HG03066 (cell line): ENCODE measurements at regions not wholly inside any gene's neighbourhood (a gene's known extent, or its start where the extent isn't known, plus 50 kb on each side); places are given as distances from the start of the nearest gene placed in this dataset.

Experiments
- ATAC-seq: cut with Tn5 transposase; IDR thresholded peaks from one replicate; pipeline ENCODE4 v1.9.1; 2021; ENCODE audit warnings: low read depth; ENCODE audit not compliant: unreplicated experiment

DNA sequence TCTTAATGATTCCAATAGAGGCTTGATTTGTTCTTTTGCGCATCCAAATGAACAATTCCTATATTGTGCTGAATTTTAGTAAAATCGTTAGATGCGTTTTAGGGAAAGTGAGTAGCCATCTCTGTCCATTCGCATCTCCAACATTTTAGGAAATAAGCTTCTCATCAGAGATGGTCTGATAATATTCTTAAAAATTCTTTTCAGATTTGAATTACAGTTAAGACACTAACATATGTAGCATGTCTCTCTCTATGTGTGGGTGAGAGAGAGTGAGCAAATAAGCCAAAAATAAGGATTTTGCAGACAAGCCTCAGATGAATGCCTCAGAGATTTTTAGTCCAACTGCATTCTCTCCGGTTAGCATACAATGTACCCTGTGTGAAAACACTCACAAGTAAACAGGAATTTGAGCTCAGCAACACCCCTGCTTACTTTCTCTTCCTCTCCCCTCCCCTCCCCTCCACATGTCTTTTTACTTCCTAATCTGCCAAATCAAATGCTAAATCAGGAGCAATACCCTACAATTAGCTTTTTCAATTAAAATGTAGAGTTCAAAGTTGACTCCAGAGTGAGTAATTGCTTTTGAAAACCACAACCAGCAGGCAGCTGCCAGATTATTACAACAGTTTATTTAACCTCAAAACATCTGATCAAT, 354.4 kb downstream of the CRPPA start:
- no peak for ATAC-seq

DNA sequence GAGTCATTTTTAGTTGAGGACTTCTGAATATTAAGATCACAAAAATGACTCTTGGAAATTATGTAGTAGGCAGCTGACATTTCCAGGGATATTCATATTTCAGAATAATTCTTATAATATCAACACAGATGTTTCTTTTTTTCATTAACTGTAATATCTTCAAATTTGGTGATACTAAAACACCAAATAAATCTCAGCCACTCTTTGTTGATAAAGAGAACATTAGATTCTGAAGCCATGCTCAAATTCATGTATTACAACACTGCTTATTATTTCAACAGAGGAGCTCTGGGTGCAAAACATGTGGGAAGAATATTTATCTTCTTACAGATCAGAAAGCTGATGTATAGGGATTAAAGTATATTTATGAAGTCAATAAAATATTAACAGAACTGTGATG, 355.4 kb downstream of the CRPPA start:
- no peak for ATAC-seq

DNA sequence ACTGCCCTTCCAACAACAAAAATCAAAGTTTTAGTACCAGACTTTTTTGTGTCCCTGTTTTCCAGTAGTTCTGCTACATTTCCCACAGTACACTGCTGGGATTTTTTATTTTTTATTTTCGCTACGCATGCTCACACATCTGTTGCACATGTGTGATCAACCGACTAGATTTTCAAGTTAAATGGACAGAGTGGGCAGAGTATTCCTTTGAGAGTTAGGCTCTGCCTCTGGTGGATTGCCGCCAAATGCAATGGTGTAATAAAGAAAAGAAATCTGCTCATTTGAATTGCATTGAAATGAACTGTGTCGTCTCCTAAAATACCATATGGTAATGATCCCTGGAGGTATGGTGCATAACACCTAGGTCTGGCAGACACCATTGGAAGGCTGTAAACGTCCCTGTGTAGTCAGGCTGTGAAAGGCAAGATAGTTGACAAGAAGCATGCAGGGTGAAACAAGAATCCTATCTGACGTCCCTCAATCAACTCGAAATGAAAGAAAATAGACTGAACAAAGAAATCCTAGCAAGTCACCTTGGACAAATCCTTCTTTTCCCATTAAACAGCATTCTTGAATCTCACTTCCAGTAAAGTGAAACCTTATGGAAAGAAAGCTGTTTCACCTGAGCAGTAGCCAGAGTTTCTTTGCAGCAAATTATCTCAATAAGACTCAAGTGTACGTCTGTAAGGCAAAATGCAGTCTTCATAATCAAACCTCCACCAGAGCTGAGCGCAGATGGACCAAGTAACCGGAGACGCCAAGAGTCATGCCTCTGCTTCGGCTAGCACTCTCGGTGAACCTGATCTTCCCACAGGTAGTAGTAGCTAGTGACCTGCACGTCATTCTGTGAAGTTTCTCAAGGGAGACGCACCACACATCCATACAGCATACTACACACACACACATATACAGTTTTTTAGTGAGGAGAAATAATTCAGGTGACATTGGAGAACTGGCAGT, 357.3 kb downstream of the CRPPA start:
- ATAC-seq: no peak

DNA sequence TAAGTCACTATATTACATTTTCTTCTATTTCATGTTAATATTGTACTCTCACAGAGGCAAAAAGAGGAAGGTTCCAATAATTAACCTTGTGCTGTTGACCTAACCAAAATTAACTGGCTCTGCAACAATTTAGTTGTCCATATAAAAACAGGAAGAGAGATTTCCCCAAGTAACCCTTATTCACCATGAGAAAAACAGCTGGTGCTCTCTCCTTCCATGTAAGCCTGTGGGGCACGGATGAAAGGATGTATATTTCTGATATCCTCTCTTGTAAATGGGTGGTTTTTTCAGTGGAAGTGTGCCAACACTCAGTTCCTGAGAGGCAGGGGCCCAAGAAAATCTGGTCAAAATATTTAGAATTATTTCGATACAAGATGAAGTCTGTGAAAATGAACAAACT, 358.1 kb downstream of the CRPPA start:
- no peak for ATAC-seq

DNA sequence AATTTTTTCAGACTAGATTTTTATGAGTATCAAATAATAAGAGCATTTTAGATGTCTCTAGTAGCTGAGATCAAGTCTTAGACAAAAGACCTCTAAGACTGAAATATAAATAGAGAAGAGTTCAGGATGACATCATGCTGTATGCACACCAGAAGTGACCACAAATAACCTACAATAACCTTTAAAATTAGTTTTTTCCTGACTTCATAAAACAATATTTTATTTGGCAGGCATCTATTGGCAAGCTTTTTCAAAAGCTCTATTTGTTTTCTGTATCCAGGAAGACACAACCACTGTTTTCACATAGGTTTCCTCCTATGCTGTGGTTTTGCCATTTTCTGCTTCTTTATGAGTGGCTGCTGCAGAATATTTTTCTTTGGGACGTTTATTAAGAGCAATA, 359.1 kb downstream of the CRPPA start:
- ATAC-seq: no peak

DNA sequence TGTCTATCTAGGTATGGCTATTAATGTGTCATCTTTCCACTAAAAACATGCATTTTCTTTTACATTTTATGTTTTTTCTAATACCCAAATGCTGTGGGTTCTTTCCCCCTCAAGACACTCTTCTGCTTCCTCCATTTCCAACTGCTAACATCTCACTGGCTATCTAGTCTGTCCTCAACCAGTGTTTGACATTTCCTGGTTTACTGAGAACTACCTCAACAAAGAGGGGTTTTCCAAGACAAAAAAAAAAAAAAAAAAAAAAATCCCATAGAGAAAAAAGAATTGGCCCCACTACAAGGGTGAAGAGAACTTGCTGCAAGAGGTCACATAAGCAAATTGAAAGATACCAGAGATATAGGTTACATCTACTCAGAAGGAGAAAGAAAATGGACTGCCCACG, 359.7 kb downstream of the CRPPA start:
- ATAC-seq: no peak

DNA sequence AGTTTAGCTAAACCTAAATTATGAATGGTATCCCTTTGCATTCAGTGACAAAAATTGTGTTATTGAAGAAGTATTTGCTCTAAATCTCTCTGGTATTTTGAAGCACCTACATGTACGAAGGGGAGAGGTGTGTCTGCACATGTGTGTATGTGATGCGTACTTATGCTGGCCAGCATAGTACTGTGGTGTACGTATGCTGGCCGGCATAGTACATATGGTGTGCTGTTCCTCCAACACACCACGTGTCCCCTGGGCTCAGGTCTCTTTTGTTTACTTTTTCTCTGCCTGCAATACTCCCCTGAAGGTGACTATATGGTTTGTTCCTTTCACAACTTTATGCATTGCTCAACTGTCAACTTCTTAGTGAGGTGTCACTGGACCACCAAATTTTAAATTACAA, 360.3 kb downstream of the CRPPA start:
- no peak for ATAC-seq

DNA sequence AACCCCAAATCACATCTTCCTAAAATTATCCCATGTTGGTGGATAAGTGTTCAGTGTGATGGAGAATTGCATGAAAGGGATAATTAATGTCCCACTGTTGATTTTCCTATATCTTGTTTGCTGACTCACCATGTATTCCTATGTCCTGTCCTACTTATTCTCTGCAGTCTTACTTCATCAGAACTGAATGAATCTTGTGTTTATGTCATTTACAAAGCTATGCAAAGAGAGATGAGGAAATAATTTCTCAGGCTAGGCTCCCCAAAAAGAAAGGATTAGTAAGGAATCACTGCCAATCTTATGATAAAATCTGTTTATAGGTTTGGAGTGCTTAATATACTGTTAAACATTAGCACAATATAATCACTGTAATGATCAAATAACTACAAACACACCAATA, 360.8 kb downstream of the CRPPA start:
- no peak for ATAC-seq

DNA sequence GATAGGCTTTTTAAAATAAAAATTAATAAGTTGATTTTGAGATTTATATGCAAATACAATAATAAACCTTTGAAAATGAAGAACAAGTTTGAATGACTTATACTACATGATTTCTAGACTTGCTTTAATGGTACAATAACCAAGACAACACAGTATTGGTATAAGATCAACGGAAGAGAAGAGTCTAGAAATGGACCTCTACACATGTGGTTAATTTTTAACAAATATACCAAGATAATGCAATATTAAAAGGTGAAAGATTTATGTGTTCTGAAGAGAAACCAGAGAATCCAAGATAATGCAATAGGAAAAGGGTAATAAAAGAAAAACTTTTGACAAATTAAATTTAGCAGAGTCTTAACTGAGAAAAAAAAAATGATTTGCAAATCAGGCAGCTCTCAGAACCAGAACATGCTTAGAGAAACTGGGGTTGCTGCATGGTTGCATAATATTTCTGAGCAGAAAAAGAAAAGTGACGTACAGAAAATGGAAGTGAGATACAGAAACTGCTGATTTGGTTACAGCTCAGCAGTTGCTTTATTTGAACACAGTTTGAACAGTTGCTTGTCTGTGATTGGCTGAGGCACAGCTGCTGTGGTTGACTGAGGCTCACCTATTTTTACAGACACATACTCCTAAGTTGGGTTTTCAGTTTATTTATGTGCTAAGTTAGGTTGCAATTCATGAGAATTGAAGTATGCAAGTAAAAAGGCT, 365.9 kb downstream of the CRPPA start:
- ATAC-seq: no peak

DNA sequence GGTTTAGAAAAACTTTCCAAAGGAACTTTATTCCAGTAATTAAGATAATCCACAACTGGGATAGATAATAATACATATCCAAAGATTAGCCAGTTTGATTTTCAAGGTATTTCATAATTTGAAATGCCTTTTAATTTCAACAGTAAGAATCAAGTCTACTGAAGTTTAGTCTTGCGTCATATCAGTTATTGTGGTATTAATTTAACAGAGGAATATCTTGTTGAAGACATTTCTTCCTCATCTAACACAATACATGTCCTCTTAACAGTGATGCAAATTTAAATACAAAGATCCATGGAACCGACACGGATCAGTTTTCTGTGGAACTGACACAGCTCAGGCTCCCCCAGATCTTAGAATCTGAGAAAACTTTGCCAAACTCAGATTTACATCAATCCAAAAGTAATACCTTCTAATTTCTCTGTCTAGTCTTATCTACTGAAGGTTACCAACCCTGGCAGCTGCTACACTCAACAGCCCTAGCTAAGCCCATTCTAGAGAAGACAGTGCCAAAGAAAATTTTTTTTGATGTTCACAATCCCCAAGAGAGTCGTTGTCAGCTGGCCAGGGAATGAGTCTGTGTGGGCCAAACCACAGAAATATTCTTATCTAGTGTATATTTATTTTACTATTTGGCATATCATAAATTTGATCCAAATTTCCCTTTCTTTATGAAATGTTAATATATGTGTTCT, 365.2 kb upstream of the MEOX2 start:
- no peak for ATAC-seq

DNA sequence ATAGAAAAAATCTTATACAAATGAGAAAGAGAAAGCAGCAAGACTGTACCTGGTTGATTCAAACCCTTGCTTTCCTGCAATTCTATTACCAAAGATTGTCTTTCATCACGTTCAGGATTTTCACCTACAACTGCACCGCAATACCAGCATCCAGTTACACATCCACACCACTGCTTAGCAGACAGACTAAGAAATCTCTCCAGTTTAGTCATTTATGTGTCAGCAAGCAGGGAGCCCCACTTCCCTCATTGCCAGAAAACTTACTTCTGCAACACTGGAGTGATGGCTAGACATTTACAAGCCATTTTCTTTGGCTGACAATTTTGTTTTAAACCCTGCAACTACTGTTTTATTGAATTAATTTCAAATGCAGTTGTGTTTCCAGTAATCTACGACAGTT, 359.6 kb upstream of the MEOX2 start:
- ATAC-seq: no peak

DNA sequence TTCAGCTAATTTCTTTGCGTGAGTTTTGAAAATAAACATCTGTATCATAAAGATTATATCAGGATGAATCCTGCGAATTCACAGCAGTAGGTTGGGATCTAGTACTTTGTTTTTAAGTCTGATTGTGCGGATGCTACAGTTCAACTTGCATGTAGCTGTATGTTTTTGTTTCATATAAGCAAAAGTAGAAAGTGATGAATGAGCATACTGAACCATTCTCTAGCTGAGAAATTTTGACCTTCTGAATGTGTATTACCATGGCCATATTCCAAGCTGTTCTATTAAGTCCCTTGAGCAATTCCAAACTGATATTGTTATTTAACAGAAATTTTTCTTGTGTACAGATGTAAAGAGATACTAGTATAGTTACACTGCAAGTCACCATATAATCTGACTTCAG, 358.8 kb upstream of the MEOX2 start:
- no peak for ATAC-seq

DNA sequence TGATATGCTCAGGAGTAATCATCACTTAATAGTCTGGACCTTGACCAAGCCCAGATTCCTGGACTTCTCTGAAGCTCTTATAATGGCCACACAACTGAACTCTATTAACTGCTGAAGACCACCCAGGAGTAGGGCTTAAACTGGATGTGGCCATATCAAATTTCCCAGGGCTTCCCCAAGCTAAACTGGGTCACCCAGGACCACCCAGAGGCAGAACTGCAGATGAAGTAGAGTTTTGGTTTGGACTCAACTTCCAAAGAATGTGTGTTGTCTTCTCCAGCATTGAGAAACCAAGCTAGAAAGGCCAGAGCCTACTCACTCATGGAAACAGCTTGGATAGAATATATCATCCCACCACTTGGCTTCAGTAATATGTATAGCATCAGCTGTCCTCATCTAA, 358.2 kb upstream of the MEOX2 start:
- ATAC-seq: no peak

DNA sequence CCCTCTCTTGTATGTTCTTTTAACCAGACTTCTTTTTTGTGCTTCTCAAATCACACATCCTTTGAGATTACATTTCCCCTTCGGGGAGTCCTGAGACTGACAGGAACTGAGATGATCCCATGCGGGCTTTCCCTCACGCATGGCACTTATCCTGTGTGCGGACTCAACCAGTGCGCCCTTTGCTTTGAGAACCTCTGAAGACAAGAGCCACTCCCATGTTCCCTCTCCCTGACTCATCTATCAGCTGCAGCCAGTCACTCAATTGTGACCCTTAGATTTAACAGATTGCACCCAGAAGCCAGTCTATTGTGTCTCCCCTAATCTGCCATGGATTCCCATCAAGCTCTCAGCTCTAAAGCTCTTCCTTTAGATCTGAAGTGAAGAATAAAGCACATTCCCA, 353.9 kb upstream of the MEOX2 start:
- no peak for ATAC-seq

DNA sequence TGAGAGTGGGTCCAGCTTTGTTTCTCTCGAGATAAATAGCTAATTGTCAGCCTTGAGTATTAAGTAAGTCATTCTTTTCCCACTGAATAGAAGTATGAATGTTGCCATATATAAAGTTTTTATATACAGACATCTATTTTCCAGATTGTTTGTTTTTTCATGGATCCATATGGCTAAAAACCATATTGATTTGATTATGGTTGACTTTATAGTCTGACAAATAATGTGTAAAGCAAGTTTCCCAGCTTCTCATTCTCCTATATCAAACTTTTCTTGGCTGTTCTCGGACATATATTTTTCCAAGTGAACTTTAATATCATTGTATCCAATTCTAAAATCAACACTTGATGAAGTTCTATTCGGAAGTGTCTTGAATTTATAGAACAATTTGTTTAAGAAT, 352.4 kb upstream of the MEOX2 start:
- no peak for ATAC-seq

DNA sequence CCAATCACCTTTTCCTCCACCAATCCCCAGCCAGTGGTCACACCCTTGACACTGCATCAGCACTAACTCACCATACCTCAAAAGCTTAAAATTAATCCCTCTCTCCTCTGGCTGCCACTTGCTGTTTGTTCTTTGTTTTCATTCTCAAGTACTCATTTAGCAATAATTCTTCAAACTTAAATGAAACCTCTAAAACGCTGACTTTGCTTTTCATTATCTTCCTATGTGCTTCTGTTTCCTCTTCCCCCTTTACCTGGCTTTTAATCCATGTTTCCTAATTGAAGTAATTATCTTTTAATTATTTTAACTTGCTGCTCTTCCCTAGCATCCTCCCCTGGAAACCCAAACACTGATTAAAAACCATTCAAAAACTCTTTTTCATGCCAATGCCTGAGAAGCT, 348.9 kb upstream of the MEOX2 start:
- ATAC-seq: no peak

DNA sequence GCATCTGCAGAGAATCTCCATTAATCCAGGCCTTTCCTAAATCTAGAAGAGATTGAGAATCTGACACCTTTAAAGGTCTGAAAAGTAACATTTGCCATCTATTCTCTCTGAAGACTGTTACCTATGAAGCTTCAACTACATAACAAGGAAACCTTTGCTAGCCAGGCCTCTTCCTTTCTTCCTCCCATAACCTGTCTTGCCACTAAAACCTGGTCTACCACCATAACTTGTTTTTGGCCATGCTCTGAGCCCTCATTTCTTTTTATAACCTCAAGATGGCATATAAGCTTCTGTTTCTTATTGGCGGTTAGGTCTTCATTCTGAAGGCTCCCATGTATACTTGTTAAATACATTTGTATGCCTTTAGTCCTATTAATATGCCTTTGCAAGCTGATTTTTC, 348.4 kb upstream of the MEOX2 start:
- ATAC-seq: no peak

DNA sequence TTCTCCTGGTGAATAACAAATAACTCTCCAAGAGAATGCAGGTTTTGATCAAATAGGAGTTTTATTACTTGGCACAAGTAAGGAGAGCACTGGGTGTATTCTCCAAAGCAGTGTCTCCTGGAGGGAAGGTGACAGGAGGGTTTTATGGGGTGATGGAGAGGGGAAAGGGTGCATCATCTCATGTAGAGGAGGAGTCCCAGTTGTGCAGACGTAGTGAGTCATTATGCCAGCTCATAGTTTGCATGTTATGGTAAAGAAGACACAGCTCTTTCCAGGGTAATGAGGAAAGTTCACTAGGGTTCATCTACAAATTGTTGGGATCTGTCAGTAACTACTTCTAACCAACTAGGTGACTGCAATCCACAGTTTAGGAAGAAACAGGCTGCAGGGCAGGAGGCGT, 347.9 kb upstream of the MEOX2 start:
- ATAC-seq: no peak

DNA sequence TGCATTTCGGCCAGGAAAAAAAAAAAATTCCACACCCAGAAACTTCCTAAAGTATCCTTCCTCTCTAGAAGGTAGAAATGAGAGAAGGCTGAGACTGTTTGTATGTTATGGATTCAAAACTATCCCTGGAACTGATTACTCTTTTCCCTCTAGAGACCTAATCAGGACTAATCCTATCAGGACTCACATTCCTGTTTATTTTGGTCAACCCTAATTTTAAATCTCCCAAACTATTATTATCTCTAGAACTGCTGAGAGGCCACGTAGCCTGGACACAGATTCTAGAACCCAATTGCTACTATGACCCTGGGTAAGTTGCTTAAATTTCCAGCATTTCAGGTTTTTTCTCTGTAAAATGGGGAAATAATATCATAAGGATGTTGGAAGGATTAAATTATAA, 346.8 kb upstream of the MEOX2 start:
- ATAC-seq: no peak

DNA sequence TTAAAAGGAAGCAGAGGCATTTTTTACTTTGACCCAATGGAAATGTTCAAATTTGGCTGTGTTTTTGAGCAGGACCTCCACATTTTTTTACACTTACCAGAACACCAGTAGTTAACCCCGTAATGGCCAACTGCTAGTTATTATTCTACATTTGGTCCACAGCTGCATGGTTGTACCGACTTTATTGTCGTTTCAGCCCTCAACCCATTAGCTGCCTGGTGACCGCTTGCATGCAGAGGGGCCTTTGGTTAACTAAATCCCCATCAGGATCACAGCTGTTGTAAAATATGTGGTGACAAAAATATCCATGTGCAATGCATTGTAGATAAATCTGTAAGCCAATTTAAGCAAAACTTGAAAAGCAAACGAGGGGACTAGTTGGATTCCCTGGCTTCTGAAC, 342.2 kb upstream of the MEOX2 start:
- ATAC-seq: no peak

DNA sequence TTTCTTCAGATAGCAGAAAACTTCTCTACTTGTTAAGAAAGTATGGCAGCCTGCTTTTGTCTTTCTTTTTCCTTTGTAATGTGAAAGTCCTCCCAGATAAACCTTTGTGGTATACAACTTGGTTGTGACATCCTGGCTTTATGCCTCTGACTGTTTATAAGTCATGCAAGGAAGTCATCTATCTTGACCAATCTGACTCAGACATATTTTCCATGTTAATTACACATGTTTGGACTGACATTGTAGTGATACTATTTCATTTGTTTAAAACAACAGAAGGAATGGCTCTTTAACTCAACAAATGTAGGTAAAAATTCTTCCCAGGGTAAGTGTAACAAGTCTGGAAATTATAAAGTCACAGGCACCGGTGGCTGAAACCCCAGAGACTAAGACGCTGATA, 341.6 kb upstream of the MEOX2 start:
- no peak for ATAC-seq
